Endothelial cell of umbilical vein (primary cell): ENCODE measurements at regions not wholly inside any gene's neighbourhood (a gene's known extent, or its start where the extent isn't known, plus 50 kb on each side); places are given as distances from the start of the nearest gene placed in this dataset.
"Not testable (repeated sequence)": the region's sequence is repeated elsewhere in the genome, so short reads cannot be mapped to it uniquely, and the experiment has no call there.

Source experiments
- BruUV-seq: library from RNA; stranded (reverse); fragments of 400-500 nt; replicated peaks from 2 replicates; lab custom pipeline; 2021; lab: Mats Ljungman, UMichigan
- CTCF ChIA-PET: fragments of 300-600, 350-600 bp; sonication (Branson Sonifier 250); formaldehyde crosslinking; loops from one replicate; lab custom pipeline; 2021; ENCODE audit warnings: antibody characterized with exemption, inconsistent platforms; lab: Charles Lee
- POLR2A ChIA-PET: fragments of 300-600, 350-600 bp; sonication (Branson Sonifier 250); formaldehyde crosslinking; loops from one replicate; lab custom pipeline; 2021; ENCODE audit warnings: antibody characterized with exemption, inconsistent platforms; lab: Charles Lee
- DNase-seq: peaks from one replicate; pipeline ENCODE4 v3.0.0-alpha.2; 2011; ENCODE audit warnings: low read depth, low spot score
- FAIRE-seq: peaks from 2 replicates; lab custom pipeline; 2011; peaks lifted over from hg19 to GRCh38; lab: Jason Lieb, UNC
- H2AFZ ChIP-seq: 2 replicates; pipeline ENCODE4 v1.6.0; 2012; ENCODE audit warnings: low read depth, low read length, control low read depth, inconsistent platforms
- H3K27ac ChIP-seq: 2 replicates; pipeline ENCODE4 v1.5.1; 2011; ENCODE audit warnings: low read depth, mild to moderate bottlenecking, control low read depth, low read length, moderate library complexity; ENCODE audit not compliant: insufficient read depth
- H3K27me3 ChIP-seq, 2 experiments: 2 replicates each; pipeline versions ENCODE4 v1.6.0 to v1.6.1; 2011; ENCODE audit warnings: low read length in 2 of 2, mixed read lengths in 1 of 2; ENCODE audit not compliant: control insufficient read depth in 2 of 2, insufficient read depth in 2 of 2
- H3K36me3 ChIP-seq, 2 experiments: 2 replicates in 1 of 2; 3 replicates in 1 of 2; pipeline ENCODE4 v1.5.1; 2011; ENCODE audit warnings: low read length in 2 of 2, mild to moderate bottlenecking in 1 of 2, moderate library complexity in 1 of 2; ENCODE audit not compliant: control insufficient read depth in 2 of 2, insufficient read depth in 2 of 2; ENCODE audit errors: extremely low read depth in 1 of 2
- H3K4me1 ChIP-seq: 3 replicates; pipeline ENCODE4 v1.5.1; 2011; ENCODE audit warnings: mild to moderate bottlenecking, low read length; ENCODE audit not compliant: control insufficient read depth, insufficient read depth; ENCODE audit errors: extremely low read depth
- H3K4me2 ChIP-seq: 2 replicates; pipeline ENCODE4 v1.6.1; 2011; ENCODE audit warnings: low read length, control low read depth, mixed read lengths; ENCODE audit not compliant: insufficient read depth
- H3K4me3 ChIP-seq, 3 experiments: fragments of 200-600 bp in 1 of 3; sonication (generic), shearing (Covaris generic) in 1 of 3; replicated peaks in 1 of 3; 2 replicates each; pipeline ENCODE4 v1.5.1; 2011 to 2016; ENCODE audit warnings: control low read depth in 3 of 3, low read length in 3 of 3, mild to moderate bottlenecking in 2 of 3, inconsistent platforms in 1 of 3, low read depth in 1 of 3, moderate library complexity in 1 of 3; ENCODE audit not compliant: insufficient read depth in 1 of 3
- H3K79me2 ChIP-seq: 2 replicates; pipeline ENCODE4 v1.6.0; 2012; ENCODE audit warnings: low read length, inconsistent platforms; ENCODE audit not compliant: control insufficient read depth, insufficient read depth
- H3K9ac ChIP-seq: replicated peaks from 2 replicates; pipeline ENCODE3; 2011; ENCODE audit warnings: low read length, control low read depth; ENCODE audit not compliant: insufficient read depth; ENCODE audit errors: extremely low read depth
- H3K9me1 ChIP-seq: replicated peaks from 3 replicates; pipeline ENCODE4 v1.6.0; 2011; ENCODE audit warnings: mild to moderate bottlenecking, low read length; ENCODE audit not compliant: control insufficient read depth, insufficient read depth; ENCODE audit errors: extremely low read depth
- H3K9me3 ChIP-seq: replicated peaks from 2 replicates; pipeline ENCODE4 v1.5.1; 2012; ENCODE audit warnings: low read length, inconsistent platforms; ENCODE audit not compliant: control insufficient read depth, insufficient read depth
- H4K20me1 ChIP-seq: replicated peaks from 2 replicates; pipeline ENCODE3; 2011; ENCODE audit warnings: mild to moderate bottlenecking, low read length; ENCODE audit not compliant: control insufficient read depth, insufficient read depth; ENCODE audit errors: extremely low read depth
- dilution Hi-C: fragments of 300-500 bp; cut with MboI; formaldehyde crosslinking; loops from one replicate; pipeline ENCODE4 v1.15.0; 2019; ENCODE audit warnings: low sequenced_read_pairs; ENCODE audit not compliant: extremely low pct_ligation_motif_present
- intact Hi-C: fragments of 100-400 bp; cut with micrococcal nuclease; formaldehyde crosslinking; loops from one replicate; pipeline ENCODE4 v1.10.0; 2022

GRCh38 chr9:40191403-40191802 lies 835.9 kb downstream of the SPATA31A1 start:
- FAIRE-seq, H3K79me2 ChIP-seq, H2AFZ ChIP-seq, POLR2A ChIA-PET, dilution Hi-C loops, H3K9me1 ChIP-seq, H3K4me3 ChIP-seq, H3K4me1 ChIP-seq, H3K36me3 ChIP-seq, H3K27ac ChIP-seq, DNase-seq, H3K4me2 ChIP-seq, H3K9me3 ChIP-seq, H3K27me3 ChIP-seq, CTCF ChIA-PET, H3K9ac ChIP-seq, intact Hi-C loops, H4K20me1 ChIP-seq, BruUV-seq: not testable (repeated sequence)

GRCh38 chr9:40192162-40192561 lies 836.7 kb downstream of the SPATA31A1 start:
- FAIRE-seq, intact Hi-C loops, H3K36me3 ChIP-seq, H4K20me1 ChIP-seq, POLR2A ChIA-PET, H3K79me2 ChIP-seq, H3K27ac ChIP-seq, H3K4me3 ChIP-seq, H3K4me2 ChIP-seq, H3K9ac ChIP-seq, dilution Hi-C loops, BruUV-seq, H3K4me1 ChIP-seq, H3K9me3 ChIP-seq, H2AFZ ChIP-seq, CTCF ChIA-PET, H3K9me1 ChIP-seq, H3K27me3 ChIP-seq, DNase-seq: not testable (repeated sequence)

DNA sequence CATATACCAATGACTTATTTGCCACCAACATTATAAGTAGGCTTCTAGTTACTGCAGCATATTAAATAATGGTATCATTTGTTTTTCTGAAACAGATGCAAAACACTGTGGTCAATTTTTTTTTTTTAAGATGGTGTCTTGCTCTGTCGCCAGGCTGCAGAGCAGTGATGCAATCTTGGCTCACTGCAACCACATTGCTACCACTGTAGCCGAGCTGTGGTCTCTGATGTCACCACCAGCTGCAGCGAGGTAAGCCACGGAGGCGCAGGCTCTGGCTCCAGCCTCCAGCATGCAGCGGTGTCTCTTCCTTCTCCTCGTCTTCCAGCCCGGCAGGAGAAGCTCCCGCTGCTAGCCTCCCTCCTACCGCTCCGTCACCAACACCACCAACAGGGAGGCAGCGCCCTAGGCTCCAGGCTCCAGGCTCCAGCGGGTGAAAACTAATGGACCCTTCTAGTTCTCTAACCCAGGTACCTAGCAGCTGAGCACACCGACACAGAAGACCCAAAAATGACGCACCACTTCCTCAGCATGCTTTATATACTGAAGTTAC lies 840.8 kb downstream of the SPATA31A1 start:
- H3K27ac ChIP-seq, DNase-seq, H3K79me2 ChIP-seq, H3K9ac ChIP-seq, dilution Hi-C loops, H3K9me1 ChIP-seq, H4K20me1 ChIP-seq, H3K4me1 ChIP-seq, CTCF ChIA-PET, BruUV-seq, H3K4me2 ChIP-seq, intact Hi-C loops, FAIRE-seq, H3K4me3 ChIP-seq, H3K9me3 ChIP-seq, H3K36me3 ChIP-seq, H3K27me3 ChIP-seq, H2AFZ ChIP-seq, POLR2A ChIA-PET: not testable (repeated sequence)

- H3K4me2 ChIP-seq, BruUV-seq, FAIRE-seq, dilution Hi-C loops, H3K9me1 ChIP-seq, H3K27ac ChIP-seq, H3K4me1 ChIP-seq, H3K9ac ChIP-seq, intact Hi-C loops, H3K4me3 ChIP-seq, H3K36me3 ChIP-seq, H2AFZ ChIP-seq, H4K20me1 ChIP-seq, H3K27me3 ChIP-seq, POLR2A ChIA-PET, H3K9me3 ChIP-seq, H3K79me2 ChIP-seq, CTCF ChIA-PET, DNase-seq: not testable (repeated sequence)
Measured at GRCh38 chr9:40196803-40197202, 841.3 kb downstream of the SPATA31A1 start.
